OCI-LY7 (cell line): ENCODE measurements at regions not wholly inside any gene's neighbourhood (a gene's known extent, or its start where the extent isn't known, plus 50 kb on each side); places are given as distances from the start of the nearest gene placed in this dataset.

Experiments
- BruUV-seq: library from RNA; stranded (reverse); fragments of 400-500 nt; replicated peaks from 2 replicates; lab custom pipeline; 2021; lab: Mats Ljungman, UMichigan
- CTCF ChIA-PET: fragments of 300-600 bp; sonication (Branson Sonifier 250); formaldehyde crosslinking; loops from one replicate; lab custom pipeline; 2022; ENCODE audit warnings: antibody characterized with exemption; ENCODE audit not compliant: unreplicated experiment; lab: Charles Lee
- POLR2A ChIA-PET: fragments of 300-600 bp; sonication (Branson Sonifier 250); formaldehyde crosslinking; loops from one replicate; lab custom pipeline; 2022; ENCODE audit warnings: antibody characterized with exemption; lab: Charles Lee
- DNase-seq: peaks from one replicate; pipeline ENCODE4 v3.0.0-alpha.2; 2015; ENCODE audit warnings: low spot score
- H2AFZ ChIP-seq: fragments of 200-600 bp; sonication (generic), shearing (Covaris generic); 2 replicates; pipeline ENCODE4 v1.6.1; 2014; ENCODE audit warnings: mild to moderate bottlenecking, antibody characterized with exemption, low read length, moderate library complexity
- H3K27ac ChIP-seq: fragments of 200-600 bp; sonication (generic); 2 replicates; pipeline ENCODE4 v1.5.1; 2014; ENCODE audit warnings: mixed run types, low read depth, mild to moderate bottlenecking, moderate library complexity, low read length, inconsistent platforms; ENCODE audit not compliant: poor library complexity, severe bottlenecking
- H3K36me3 ChIP-seq: fragments of 200-600 bp; sonication (generic); 2 replicates; pipeline ENCODE4 v1.6.1; 2014; ENCODE audit warnings: mild to moderate bottlenecking, antibody characterized with exemption, low read length, moderate library complexity, mixed read lengths; ENCODE audit not compliant: insufficient read depth
- H3K4me1 ChIP-seq: fragments of 200-600 bp; sonication (generic); 2 replicates; pipeline ENCODE4 v1.5.1; 2014; ENCODE audit warnings: mild to moderate bottlenecking, low read length; ENCODE audit not compliant: insufficient read depth, poor library complexity, severe bottlenecking
- H3K4me2 ChIP-seq: fragments of 200-600 bp; sonication (generic); 2 replicates; pipeline ENCODE4 v1.6.1; 2014; ENCODE audit warnings: mild to moderate bottlenecking, low read length
- H3K4me3 ChIP-seq: fragments of 200-600 bp; sonication (generic); 2 replicates; pipeline ENCODE4 v1.5.1; 2014; ENCODE audit warnings: mild to moderate bottlenecking, low read depth, low read length; ENCODE audit not compliant: poor library complexity, severe bottlenecking
- H3K79me2 ChIP-seq: fragments of 200-600 bp; sonication (generic); 2 replicates; pipeline ENCODE4 v1.6.1; 2016; ENCODE audit warnings: low read depth, mild to moderate bottlenecking, low read length, moderate library complexity, mixed read lengths; ENCODE audit not compliant: insufficient read depth
- H3K9me2 ChIP-seq: fragments of 200-600 bp; sonication (generic); 2 replicates; pipeline ENCODE4 v1.6.1; 2016; ENCODE audit warnings: mild to moderate bottlenecking, low read length, mixed read lengths; ENCODE audit not compliant: insufficient read depth
- H3K9me3 ChIP-seq: fragments of 200-600 bp; sonication (generic); 2 replicates; pipeline ENCODE4 v1.6.1; 2014; ENCODE audit warnings: mild to moderate bottlenecking, mixed run types, low read length, mixed read lengths
- H4K20me1 ChIP-seq: fragments of 200-600 bp; sonication (generic); 2 replicates; pipeline ENCODE4 v1.6.1; 2014; ENCODE audit warnings: mild to moderate bottlenecking, antibody characterized with exemption, low read length, moderate library complexity, mixed read lengths; ENCODE audit not compliant: insufficient read depth
- CTCF ChIP-seq: fragments of 200-600 bp; sonication (generic); conservative IDR thresholded peaks from 2 replicates; pipeline ENCODE4 v1.5.1; 2014; ENCODE audit warnings: mild to moderate bottlenecking, antibody characterized with exemption, low read length, moderate library complexity, mixed read lengths
- EZH2phosphoT487 ChIP-seq: fragments of 200-600 bp; sonication (generic); IDR thresholded peaks from 2 replicates; pipeline ENCODE4 v1.6.1; 2018; ENCODE audit warnings: low read depth, borderline replicate concordance, mild to moderate bottlenecking, mixed run types, antibody characterized with exemption, low read length, moderate library complexity, mixed read lengths
- intact Hi-C: fragments of 100-400 bp; cut with micrococcal nuclease; formaldehyde crosslinking; loops from one replicate; pipeline ENCODE4 v1.10.0; 2022; ENCODE audit not compliant: unreplicated experiment

- H3K27ac ChIP-seq = no peak overlapping the region
- H3K4me2 ChIP-seq = no peak overlapping the region
- TF ChIP-seq CTCF (no peak), EZH2phosphoT487 (no peak)
- no peaks in the 10 kb centered on the region for H3K9me3 ChIP-seq
- no peak overlapping the region for H2AFZ ChIP-seq
- DNase-seq = no peak
- POLR2A ChIA-PET = no interaction called here
- H3K4me3 ChIP-seq = no peak overlapping the region
- H3K4me1 ChIP-seq = no peaks in the 10 kb centered on the region
- H3K79me2 ChIP-seq = no peaks in the 10 kb centered on the region
- no peaks in the 10 kb centered on the region for H3K9me2 ChIP-seq
- intact Hi-C loops = no loop called here
- H4K20me1 ChIP-seq = no peaks in the 10 kb centered on the region
- no peaks in the 10 kb centered on the region for H3K36me3 ChIP-seq
- CTCF ChIA-PET = no interaction called here
- no TSS peak for BruUV-seq
These were observed 220.6 kb upstream of the S100G start for GRCh38 chrX:16429406-16429805.

- intact Hi-C loops = loop anchor here (10.0 kb wide), 1 partner anchor 264 kb away; no protein-coding TSS in a partner anchor
- POLR2A ChIA-PET = no interaction called here
- no peaks in the 10 kb centered on the region for H3K9me3 ChIP-seq
These were observed 218.7 kb upstream of the S100G start for GRCh38 chrX:16431266-16431665.

More at GRCh38 chrX:16431266-16431665, 218.7 kb upstream of the S100G start:
- Histone ChIP-seq H2AFZ (no peak overlapping the region), H3K9me2 (no peaks in the 10 kb centered on the region), H4K20me1 (no peaks in the 10 kb centered on the region), H3K27ac (no peak overlapping the region), H3K36me3 (no peaks in the 10 kb centered on the region), H3K4me3 (no peak overlapping the region), H3K4me2 (no peak overlapping the region), H3K4me1 (no peaks in the 10 kb centered on the region), H3K79me2 (no peaks in the 10 kb centered on the region)
- no TSS peak for BruUV-seq
- no peak for DNase-seq
- TF ChIP-seq CTCF (no peak), EZH2phosphoT487 (no peak)
- CTCF ChIA-PET = no interaction called here
